MM.1S (cell line): ENCODE measurements at regions not wholly inside any gene's neighbourhood (a gene's known extent, or its start where the extent isn't known, plus 50 kb on each side); places are given as distances from the start of the nearest gene placed in this dataset.
A peak's percentile ranks its signal among the peaks of the same experiment; 100 is the strongest.

Experiments
- DNase-seq: peaks from one replicate; pipeline ENCODE4 v3.0.0-alpha.2; 2015
- H2AFZ ChIP-seq: fragments of 300-600 bp; sonication (generic); 2 replicates; pipeline ENCODE4 v1.6.0; 2016; ENCODE audit warnings: antibody characterized with exemption, low read length
- H3F3A ChIP-seq: fragments of 300-600 bp; sonication (generic); 2 replicates; pipeline ENCODE4 v1.6.1; 2016; ENCODE audit warnings: mild to moderate bottlenecking, antibody characterized with exemption, low read length, moderate library complexity, mixed read lengths; ENCODE audit not compliant: insufficient read depth
- H3K27ac ChIP-seq: fragments of 300-600 bp; sonication (generic); 2 replicates; pipeline ENCODE4 v1.5.1; 2016; ENCODE audit warnings: mild to moderate bottlenecking, low read length
- H3K27me3 ChIP-seq: fragments of 300-600 bp; sonication (generic); replicated peaks from 2 replicates; pipeline ENCODE4 v1.6.0; 2016; ENCODE audit warnings: low read length; ENCODE audit not compliant: insufficient read depth
- H3K36me3 ChIP-seq: fragments of 300-600 bp; sonication (generic); replicated peaks from 2 replicates; pipeline ENCODE4 v1.6.1; 2016; ENCODE audit warnings: mild to moderate bottlenecking, low read length, mixed read lengths; ENCODE audit not compliant: insufficient read depth
- H3K4me1 ChIP-seq: fragments of 300-600 bp; sonication (generic); 2 replicates; pipeline ENCODE4 v1.6.1; 2016; ENCODE audit warnings: low read length, mixed read lengths
- H3K4me2 ChIP-seq: fragments of 300-600 bp; sonication (generic); 2 replicates; pipeline ENCODE4 v1.6.0; 2016; ENCODE audit warnings: low read depth, low read length
- H3K4me3 ChIP-seq: fragments of 300-600 bp; sonication (generic); 2 replicates; pipeline ENCODE4 v1.5.1; 2016; ENCODE audit warnings: low read length, mixed read lengths
- H3K79me2 ChIP-seq: fragments of 300-600 bp; sonication (generic); 2 replicates; pipeline ENCODE4 v1.6.1; 2016; ENCODE audit warnings: mixed run types, low read length, mixed read lengths
- H3K9ac ChIP-seq: fragments of 300-600 bp; sonication (generic); 2 replicates; pipeline ENCODE4 v1.6.1; 2016; ENCODE audit warnings: low read length, mixed read lengths
- H3K9me2 ChIP-seq: fragments of 300-600 bp; sonication (generic); replicated peaks from 2 replicates; pipeline ENCODE4 v1.6.1; 2016; ENCODE audit warnings: mild to moderate bottlenecking, low read length, mixed read lengths; ENCODE audit not compliant: insufficient read depth
- H3K9me3 ChIP-seq: fragments of 300-600 bp; sonication (generic); replicated peaks from 2 replicates; pipeline ENCODE4 v1.6.1; 2016; ENCODE audit warnings: mild to moderate bottlenecking, low read length, mixed read lengths; ENCODE audit not compliant: insufficient read depth
- H4K20me1 ChIP-seq: fragments of 300-600 bp; sonication (generic); 2 replicates; pipeline ENCODE4 v1.6.1; 2016; ENCODE audit warnings: mild to moderate bottlenecking, low read length, moderate library complexity, mixed read lengths; ENCODE audit not compliant: insufficient read depth
- CTCF ChIP-seq: fragments of 300-600 bp; sonication (generic); IDR thresholded peaks from 2 replicates; pipeline ENCODE4 v1.5.1; 2016; ENCODE audit warnings: antibody characterized with exemption, low read length, mixed read lengths
- EZH2 ChIP-seq: fragments of 300-600 bp; sonication (generic); optimal IDR thresholded peaks from 2 replicates; pipeline ENCODE3; 2017; ENCODE audit warnings: low read depth, mild to moderate bottlenecking, antibody characterized with exemption, low read length, mixed read lengths
- EZH2phosphoT487 ChIP-seq: fragments of 300-600 bp; sonication (generic); IDR thresholded peaks from 2 replicates; pipeline ENCODE4 v1.6.1; 2018; ENCODE audit warnings: antibody characterized with exemption, low read length

DNA sequence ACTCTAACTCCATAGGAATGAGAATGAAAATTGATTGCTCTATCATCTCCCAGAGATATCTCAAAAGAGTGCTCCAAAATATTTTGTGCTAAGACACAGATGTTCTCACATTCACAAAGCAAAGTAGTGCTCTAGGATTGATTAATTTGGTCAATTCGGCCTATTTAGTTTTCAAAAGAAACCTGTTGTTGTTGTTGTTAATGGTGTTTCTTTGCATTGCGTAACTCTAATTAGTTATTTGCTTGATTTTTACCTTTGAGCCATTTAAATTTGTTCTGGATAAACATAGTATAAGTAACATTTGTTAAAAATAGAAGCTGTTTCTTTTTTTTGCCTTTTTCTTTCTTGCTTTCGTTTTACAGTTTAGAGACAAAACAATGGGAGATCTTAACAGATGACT is 382.5 kb downstream of the CAAP1 start:
- no peaks in the 10 kb centered on the region for H4K20me1 ChIP-seq
- H3K4me2 ChIP-seq = peak overlapping the region; percentile 10; the same call in 1 of the 2 replicates
- H3K27ac ChIP-seq = no peak overlapping the region
- H3K9ac ChIP-seq = no peak overlapping the region
- no peak overlapping the region for H3K4me3 ChIP-seq
- H3K79me2 ChIP-seq = no peaks in the 10 kb centered on the region
- H3K36me3 ChIP-seq = no peaks in the 10 kb centered on the region
- H3K4me1 ChIP-seq = no peaks in the 10 kb centered on the region
- no peaks in the 10 kb centered on the region for H3F3A ChIP-seq
- no peak overlapping the region for H2AFZ ChIP-seq
- H3K9me3 ChIP-seq = no peaks in the 10 kb centered on the region
- no peak for DNase-seq
- no peaks in the 10 kb centered on the region for H3K9me2 ChIP-seq
- H3K27me3 ChIP-seq = no peaks in the 10 kb centered on the region
- TF ChIP-seq EZH2phosphoT487 = no peak
- TF ChIP-seq EZH2 = no peak
- TF ChIP-seq CTCF = no peak

DNA sequence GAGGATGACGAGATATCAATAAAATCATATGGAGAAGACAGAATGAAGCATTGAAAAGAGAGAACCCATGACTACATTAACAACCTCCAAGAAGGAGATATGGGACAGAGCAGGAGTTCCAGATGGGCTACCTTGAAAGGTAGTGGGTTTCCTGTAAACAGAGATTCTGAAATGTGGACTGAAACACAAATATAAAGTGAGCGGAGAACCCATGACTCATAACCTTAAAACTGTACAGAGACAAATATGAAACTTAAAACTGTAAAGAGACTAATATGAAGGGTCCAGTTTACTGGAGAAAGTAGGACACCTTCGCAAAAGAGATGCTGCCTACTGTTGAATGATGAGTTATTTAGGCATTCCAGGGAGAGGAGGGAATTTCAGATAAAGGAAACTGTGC is 383.7 kb downstream of the CAAP1 start:
- no peak for TF ChIP-seq EZH2

GRCh38 chr9:26504057-26504456 is 388.5 kb downstream of the CAAP1 start:
- Histone ChIP-seq H3F3A (no peaks in the 10 kb centered on the region), H3K4me1 (no peaks in the 10 kb centered on the region), H3K9me2 (no peaks in the 10 kb centered on the region), H3K27ac (no peak overlapping the region), H2AFZ (no peak overlapping the region), H3K4me3 (no peak overlapping the region), H3K9ac (no peak overlapping the region), H3K36me3 (no peaks in the 10 kb centered on the region), H3K9me3 (no peaks in the 10 kb centered on the region), H4K20me1 (no peaks in the 10 kb centered on the region), H3K79me2 (no peaks in the 10 kb centered on the region), H3K4me2 (no peak overlapping the region), H3K27me3 (no peaks in the 10 kb centered on the region)
- no peak for DNase-seq
- TF ChIP-seq EZH2 (no peak), CTCF (no peak), EZH2phosphoT487 (no peak)

More for the DNA sequence above, 383.7 kb downstream of the CAAP1 start:
- no peak overlapping the region for H3K4me3 ChIP-seq
- no peaks in the 10 kb centered on the region for H3K9me3 ChIP-seq
- H3K79me2 ChIP-seq = no peaks in the 10 kb centered on the region
- H3F3A ChIP-seq = no peaks in the 10 kb centered on the region
- H3K9ac ChIP-seq = no peak overlapping the region
- no peaks in the 10 kb centered on the region for H3K36me3 ChIP-seq
- no peaks in the 10 kb centered on the region for H3K9me2 ChIP-seq
- H4K20me1 ChIP-seq = no peaks in the 10 kb centered on the region
- H3K4me1 ChIP-seq = no peaks in the 10 kb centered on the region
- no peak overlapping the region for H3K4me2 ChIP-seq
- H3K27ac ChIP-seq = no peak overlapping the region
- DNase-seq = no peak
- no peak overlapping the region for H2AFZ ChIP-seq
- no peaks in the 10 kb centered on the region for H3K27me3 ChIP-seq

DNA sequence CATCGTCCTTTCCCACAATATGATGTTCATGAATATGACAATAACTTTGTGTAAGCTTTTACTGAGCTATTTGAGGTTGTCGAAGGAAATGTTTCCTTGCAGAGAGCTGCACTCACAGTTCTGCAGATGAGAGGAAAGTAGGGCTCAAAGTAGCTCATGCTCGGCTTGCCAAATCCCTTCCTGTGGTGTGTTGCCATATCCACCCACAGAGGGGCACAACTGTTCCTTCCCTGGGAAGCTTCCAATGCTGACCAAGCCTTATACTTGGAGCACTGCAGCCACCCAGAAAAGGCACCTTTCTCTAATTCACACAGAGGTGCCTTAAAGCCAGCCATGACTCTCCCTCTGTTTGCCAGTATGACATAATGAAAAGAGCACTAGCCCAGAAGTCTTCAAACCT is 390.3 kb downstream of the CAAP1 start:
- TF ChIP-seq EZH2phosphoT487 = no peak
- TF ChIP-seq EZH2 = no peak
- TF ChIP-seq CTCF = no peak
- no peaks in the 10 kb centered on the region for H4K20me1 ChIP-seq
- no peak for DNase-seq

More for the DNA sequence above, 390.3 kb downstream of the CAAP1 start:
- no peaks in the 10 kb centered on the region for H3K9me2 ChIP-seq
- no peak overlapping the region for H3K4me3 ChIP-seq
- no peaks in the 10 kb centered on the region for H3K4me1 ChIP-seq
- no peak overlapping the region for H3K9ac ChIP-seq
- no peaks in the 10 kb centered on the region for H3K79me2 ChIP-seq
- H2AFZ ChIP-seq = no peak overlapping the region
- H3K9me3 ChIP-seq = no peaks in the 10 kb centered on the region
- H3K27me3 ChIP-seq = no peaks in the 10 kb centered on the region
- H3F3A ChIP-seq = no peaks in the 10 kb centered on the region
- H3K27ac ChIP-seq = no peak overlapping the region
- H3K4me2 ChIP-seq = no peak overlapping the region
- H3K36me3 ChIP-seq = no peaks in the 10 kb centered on the region
